HG02970 (cell line): ENCODE measurements at regions not wholly inside any gene's neighbourhood (a gene's known extent, or its start where the extent isn't known, plus 50 kb on each side); places are given as distances from the start of the nearest gene placed in this dataset.
"Not testable (repeated sequence)": the region's sequence is repeated elsewhere in the genome, so short reads cannot be mapped to it uniquely, and the experiment has no call there.

Experiments
- ATAC-seq: cut with Tn5 transposase; IDR thresholded peaks from one replicate; pipeline ENCODE4 v1.9.1; 2021; ENCODE audit warnings: mild to moderate bottlenecking, moderate library complexity, moderate number of reproducible peaks; ENCODE audit not compliant: unreplicated experiment, low FRiP score

GRCh38 chr6:86744048-86744447, 193.3 kb upstream of the HTR1E start:
- no peak for ATAC-seq

GRCh38 chr6:86738078-86738477, 199.2 kb upstream of the HTR1E start:
- ATAC-seq = no peak

- ATAC-seq = not testable (repeated sequence)
These were observed 205.7 kb upstream of the HTR1E start for GRCh38 chr6:86731631-86732030.

GRCh38 chr6:86730772-86731171, 206.6 kb upstream of the HTR1E start:
- not testable (repeated sequence) for ATAC-seq

GRCh38 chr6:86730216-86730615, 207.1 kb upstream of the HTR1E start:
- no peak for ATAC-seq

- ATAC-seq = no peak
These were observed 208.4 kb upstream of the HTR1E start for GRCh38 chr6:86728976-86729375.

- no peak for ATAC-seq
These were observed 212.6 kb upstream of the HTR1E start for GRCh38 chr6:86724695-86725094.

- no peak for ATAC-seq
These were observed 213.6 kb upstream of the HTR1E start for GRCh38 chr6:86723729-86724128.

- ATAC-seq = no peak
These were observed 214.2 kb upstream of the HTR1E start for GRCh38 chr6:86723151-86723550.

GRCh38 chr6:86722131-86722530, 215.2 kb upstream of the HTR1E start:
- ATAC-seq = no peak

GRCh38 chr6:86715676-86716075, 221.7 kb upstream of the HTR1E start:
- no peak for ATAC-seq

GRCh38 chr6:86712039-86712438, 225.3 kb upstream of the HTR1E start:
- no peak for ATAC-seq

GRCh38 chr6:86707545-86708120, 229.7 kb upstream of the HTR1E start:
- no peak for ATAC-seq

GRCh38 chr6:86706449-86706848, 230.9 kb upstream of the HTR1E start:
- ATAC-seq = no peak

GRCh38 chr6:86701228-86701627, 236.1 kb upstream of the HTR1E start:
- not testable (repeated sequence) for ATAC-seq

GRCh38 chr6:86686496-86686895, 250.8 kb upstream of the HTR1E start:
- no peak for ATAC-seq

GRCh38 chr6:86685230-86685797, 252.0 kb upstream of the HTR1E start:
- ATAC-seq = no peak

- no peak for ATAC-seq
These were observed 254.0 kb upstream of the HTR1E start for GRCh38 chr6:86683132-86683908.

- no peak for ATAC-seq
These were observed 255.0 kb upstream of the HTR1E start for GRCh38 chr6:86682297-86682696.

GRCh38 chr6:86681140-86681539, 256.2 kb upstream of the HTR1E start:
- ATAC-seq = not testable (repeated sequence)

GRCh38 chr6:86672125-86672524, 265.2 kb upstream of the HTR1E start:
- ATAC-seq = not testable (repeated sequence)

- ATAC-seq = no peak
These were observed 280.1 kb upstream of the HTR1E start for GRCh38 chr6:86657192-86657591.
